HFF-Myc (cell line): ENCODE measurements at regions not wholly inside any gene's neighbourhood (a gene's known extent, or its start where the extent isn't known, plus 50 kb on each side); places are given as distances from the start of the nearest gene placed in this dataset.
"Not testable (repeated sequence)": the region's sequence is repeated elsewhere in the genome, so short reads cannot be mapped to it uniquely, and the experiment has no call there.

Source experiments
- DNase-seq: peaks from one replicate; pipeline ENCODE4 v3.0.0-alpha.2; 2011; ENCODE audit warnings: low read depth; ENCODE audit errors: extremely low read depth
- H3K4me3 ChIP-seq: replicated peaks from 2 replicates; pipeline ENCODE4 v1.5.1; 2011; ENCODE audit warnings: low read depth, mild to moderate bottlenecking, control low read depth, low read length
- TF ChIP-seq, protein P1 (sequence below): IDR thresholded peaks from 2 replicates; pipeline ENCODE4 v1.5.1; 2012; ENCODE audit warnings: mild to moderate bottlenecking, low read depth, low read length, control low read depth; ENCODE audit errors: missing control alignments

DNA sequence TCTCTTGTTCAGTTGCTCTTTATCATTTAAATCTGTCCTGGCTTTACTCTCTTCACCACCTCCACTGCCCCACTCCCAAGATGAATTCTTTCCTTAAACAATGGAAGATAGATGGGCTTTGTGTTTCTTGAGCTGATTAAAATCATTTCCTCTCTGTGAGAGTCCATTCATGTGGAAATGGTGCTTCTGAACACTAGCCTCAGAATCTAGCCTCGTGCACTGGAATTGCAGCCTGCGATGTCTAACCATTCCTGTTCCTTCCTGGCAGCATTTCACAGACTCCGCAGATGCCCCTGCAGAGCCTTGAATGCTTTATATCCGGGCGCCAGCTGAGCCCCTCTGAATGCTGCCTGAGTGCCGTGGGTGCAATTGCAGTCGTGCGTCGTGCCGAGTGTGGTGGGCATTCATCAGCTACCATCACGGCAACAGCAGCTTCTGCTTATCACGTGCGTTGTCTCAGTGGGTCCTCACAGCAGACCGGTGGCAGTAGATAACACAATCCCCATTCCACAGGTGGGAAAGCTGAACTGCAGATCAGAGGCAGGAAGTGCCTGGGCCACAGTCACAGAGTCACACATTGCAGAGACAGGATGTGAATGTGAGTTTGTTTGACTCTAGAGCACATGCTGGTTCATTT, 172.8 kb upstream of the WSCD1 start:
- DNase-seq = no peak
- no peak overlapping the region for H3K4me3 ChIP-seq
- TF ChIP-seq, protein P1, sequence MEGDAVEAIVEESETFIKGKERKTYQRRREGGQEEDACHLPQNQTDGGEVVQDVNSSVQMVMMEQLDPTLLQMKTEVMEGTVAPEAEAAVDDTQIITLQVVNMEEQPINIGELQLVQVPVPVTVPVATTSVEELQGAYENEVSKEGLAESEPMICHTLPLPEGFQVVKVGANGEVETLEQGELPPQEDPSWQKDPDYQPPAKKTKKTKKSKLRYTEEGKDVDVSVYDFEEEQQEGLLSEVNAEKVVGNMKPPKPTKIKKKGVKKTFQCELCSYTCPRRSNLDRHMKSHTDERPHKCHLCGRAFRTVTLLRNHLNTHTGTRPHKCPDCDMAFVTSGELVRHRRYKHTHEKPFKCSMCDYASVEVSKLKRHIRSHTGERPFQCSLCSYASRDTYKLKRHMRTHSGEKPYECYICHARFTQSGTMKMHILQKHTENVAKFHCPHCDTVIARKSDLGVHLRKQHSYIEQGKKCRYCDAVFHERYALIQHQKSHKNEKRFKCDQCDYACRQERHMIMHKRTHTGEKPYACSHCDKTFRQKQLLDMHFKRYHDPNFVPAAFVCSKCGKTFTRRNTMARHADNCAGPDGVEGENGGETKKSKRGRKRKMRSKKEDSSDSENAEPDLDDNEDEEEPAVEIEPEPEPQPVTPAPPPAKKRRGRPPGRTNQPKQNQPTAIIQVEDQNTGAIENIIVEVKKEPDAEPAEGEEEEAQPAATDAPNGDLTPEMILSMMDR = no peak

DNA sequence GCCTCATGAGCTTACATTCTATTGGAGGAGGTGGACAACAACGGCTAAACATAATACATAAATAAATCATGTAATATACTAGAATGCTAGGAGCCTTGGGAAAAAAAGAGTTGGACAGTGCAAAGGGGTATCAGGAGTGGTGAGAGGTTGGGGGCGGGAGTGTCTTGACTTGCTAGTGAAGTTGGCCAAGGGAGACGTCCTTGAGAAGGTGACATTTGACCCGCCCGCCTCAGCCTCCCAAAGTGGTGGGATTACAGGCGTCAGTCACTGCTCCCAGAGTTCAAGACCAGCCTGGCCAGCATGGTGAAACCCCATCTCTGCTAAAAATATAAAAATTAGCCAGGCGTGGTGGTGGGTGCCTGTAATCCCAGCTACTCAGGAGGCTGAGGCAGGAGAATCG, 172.2 kb upstream of the WSCD1 start:
- DNase-seq, H3K4me3 ChIP-seq: not testable (repeated sequence)

DNA sequence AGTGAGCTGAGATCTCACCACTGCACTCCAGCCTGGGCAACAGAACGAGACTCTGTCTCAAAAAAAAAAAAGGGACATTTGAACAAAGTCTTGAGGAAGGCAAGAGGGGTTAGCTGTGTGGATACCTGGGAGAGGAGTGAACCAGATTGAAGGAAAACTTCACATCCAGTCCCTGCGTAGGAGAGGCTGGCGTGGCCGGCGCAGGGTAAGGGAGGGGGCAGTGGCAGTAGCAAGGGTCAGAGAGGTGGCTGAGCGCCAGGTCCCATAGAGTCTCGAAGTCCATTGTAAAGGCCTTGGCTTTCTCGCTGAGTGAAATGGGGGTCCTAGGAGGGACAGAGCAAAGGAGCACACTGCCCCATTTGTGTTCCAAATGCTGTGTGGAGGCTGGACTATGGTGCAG, 171.8 kb upstream of the WSCD1 start:
- no peak for DNase-seq
- H3K4me3 ChIP-seq = no peak overlapping the region
- TF ChIP-seq, protein P1 = no peak

DNA sequence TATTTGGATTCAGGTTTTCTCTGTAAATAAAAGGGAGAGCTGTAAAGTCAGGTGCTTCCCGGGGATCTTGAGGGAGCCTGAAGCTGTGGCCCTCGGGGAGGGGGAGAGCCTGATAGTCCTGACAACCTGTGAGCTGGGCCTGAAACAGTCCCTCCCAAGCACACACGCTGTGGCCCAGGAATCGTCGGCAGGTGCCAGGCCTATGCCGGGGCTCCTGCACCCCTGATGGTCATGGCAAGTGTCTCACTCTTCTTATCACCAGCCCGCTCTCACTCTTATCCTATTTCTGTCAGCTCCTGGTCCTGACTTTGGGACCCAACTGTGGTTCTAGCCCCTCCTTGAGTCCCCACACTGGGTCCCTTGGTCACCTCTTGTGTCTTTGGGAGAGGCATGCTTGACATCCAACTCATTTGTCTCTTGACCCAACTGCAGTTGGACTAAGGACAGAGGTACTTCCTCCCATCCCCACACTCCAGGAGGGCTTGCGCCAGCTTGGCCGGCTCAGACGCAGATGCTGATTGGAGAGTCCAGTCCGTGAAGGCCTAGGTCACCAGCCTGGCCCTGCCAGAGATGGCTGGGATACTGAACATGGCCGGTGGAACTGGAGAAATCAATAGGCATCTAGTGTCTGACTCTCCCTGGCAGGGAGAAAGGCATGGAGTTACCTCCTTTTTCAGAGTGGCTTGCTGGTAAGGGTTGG, 170.5 kb upstream of the WSCD1 start:
- no peak for DNase-seq
- H3K4me3 ChIP-seq = no peak overlapping the region
- TF ChIP-seq, protein P1 = no peak

DNA sequence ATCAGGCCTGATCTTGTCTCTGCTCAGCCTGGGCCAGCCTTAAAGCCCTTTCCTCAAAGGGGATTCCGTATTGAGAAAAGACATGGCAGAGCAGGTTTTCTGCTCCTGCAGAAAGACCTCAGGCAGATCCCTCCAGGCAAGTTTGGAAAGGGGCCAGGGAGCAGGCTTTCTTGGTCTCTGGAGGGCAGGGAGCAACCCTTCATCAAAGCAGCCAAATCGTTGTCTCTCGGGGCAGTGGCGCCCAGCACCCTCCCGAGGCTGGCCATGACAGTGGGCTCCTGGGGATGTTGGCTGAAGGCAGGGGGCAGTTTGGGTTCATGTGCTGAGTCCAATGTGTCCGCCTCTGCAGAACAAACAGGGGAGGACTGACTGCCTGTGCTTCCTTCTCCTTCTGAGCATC, 168.4 kb upstream of the WSCD1 start:
- no peak for DNase-seq
- no peak overlapping the region for H3K4me3 ChIP-seq
- TF ChIP-seq, protein P1 = no peak

DNA sequence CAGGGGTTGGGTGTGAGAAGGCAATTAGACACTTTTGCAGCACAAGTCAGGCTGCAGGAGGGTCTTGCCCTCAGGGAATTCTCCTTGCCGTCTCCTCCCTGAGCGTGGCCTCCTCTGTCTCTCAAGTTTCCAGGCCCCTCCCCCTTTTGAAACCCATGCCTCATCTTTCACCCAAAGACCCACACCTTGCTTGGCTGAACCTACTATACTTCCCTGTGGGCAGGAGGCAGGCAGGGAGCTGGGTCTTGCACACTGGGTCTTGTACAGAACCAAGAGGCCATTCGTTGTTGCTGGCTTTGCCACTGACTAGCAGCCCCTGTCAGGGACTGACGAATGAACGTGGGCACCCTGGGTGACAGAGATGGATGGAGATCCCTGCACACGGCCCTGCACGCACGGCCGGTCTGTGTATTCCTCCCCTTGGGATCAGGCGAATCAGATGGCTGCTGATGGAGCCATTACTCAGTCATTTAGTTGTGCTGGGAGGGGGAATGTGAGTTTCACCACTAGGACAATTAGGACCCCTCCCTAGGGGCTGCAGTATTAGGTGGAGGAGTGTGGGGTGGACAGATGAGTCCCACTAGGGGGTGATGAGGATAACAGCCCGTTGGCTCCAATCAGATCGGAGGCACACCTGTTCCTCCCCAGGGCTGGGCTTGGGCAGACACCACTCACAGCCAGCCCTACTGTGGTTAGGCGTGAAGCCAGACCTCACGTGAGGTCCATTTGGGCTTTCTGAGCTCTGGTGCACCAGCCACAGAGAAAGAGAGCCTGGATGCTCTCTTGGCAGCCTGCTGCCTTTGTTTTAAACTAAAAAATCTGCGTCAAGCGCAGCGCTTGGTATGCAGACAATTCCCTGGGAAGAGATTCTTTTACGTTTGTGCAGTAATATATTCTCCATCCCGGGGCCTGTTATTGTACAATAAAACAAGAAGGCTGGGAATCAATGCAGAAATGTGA, 167.7 kb upstream of the WSCD1 start:
- no peak overlapping the region for H3K4me3 ChIP-seq
- TF ChIP-seq, protein P1 = no peak
- no peak for DNase-seq

DNA sequence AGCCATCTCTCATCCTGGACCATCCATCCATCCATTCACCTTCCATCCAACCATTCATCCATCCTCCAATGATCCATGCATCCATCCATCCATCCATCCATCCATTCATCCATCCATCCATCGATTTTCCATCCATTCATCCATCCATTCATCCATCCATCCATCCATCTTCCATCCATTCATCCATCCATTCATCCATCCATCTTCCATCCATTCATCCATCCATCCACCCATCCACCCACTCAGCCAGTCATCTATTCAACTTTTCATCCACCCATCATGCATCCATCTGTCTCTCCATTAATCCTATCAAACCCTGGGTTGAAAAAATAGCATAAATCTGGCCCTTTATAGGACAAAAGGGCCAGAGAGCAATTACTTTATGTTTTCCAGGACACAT, 158.3 kb upstream of the WSCD1 start:
- DNase-seq = no peak
- no peak overlapping the region for H3K4me3 ChIP-seq
- TF ChIP-seq, protein P1 = no peak
